ENCODE measurements at regions not wholly inside any gene's neighbourhood (a gene's known extent, or its start where the extent isn't known, plus 50 kb on each side); places are given as distances from the start of the nearest gene placed in this dataset.

DNA sequence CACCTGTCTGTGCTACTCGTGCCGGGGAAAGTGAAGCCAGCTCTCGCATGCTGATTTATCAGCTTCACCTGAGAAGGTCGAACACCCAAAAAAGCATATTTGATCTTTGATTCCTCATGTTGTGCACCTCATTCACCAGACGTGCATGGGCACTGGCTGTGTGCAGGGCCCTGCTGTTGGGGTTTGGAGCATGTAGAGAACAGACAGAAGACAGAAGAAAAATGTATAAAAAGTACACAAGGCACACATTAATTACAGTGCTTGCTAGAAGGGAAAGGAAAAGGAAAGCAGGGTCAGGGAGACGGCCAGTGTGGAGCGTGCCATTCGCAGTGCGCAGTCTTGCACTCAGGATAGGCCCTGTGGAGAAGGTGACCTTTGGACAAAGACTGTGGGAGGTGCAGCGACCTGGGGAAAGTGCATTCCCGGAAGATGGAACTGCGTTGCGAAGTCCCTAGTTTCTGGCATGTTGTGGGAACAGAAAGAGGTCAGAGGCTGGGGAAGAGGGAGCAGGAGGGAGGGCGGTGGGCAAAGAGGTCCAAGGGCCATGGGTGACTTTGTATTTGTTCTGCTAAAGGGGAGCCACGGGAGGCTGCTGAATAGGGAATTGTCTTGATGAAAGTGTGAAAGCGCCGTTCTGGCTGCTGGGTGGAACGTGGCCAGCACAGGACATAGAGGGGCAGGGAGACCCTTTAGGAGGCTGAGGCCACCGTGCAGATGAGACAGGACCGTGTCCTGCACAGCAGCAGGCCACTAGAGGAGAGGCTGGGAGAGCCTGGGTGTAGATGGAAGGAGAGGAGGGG is 232.8 kb downstream of the GLRX3 start:
- Mint-ChIP-seq H3K36me3 (no peaks in the 10 kb centered on the region), H3K4me3 (no peak overlapping the region), H3K4me1 (no peaks in the 10 kb centered on the region), H3K9me3 (no peaks in the 10 kb centered on the region), H3K27ac (no peak overlapping the region), H3K27me3 (peaks cover 4% of the 10 kb centered on the region)

DNA sequence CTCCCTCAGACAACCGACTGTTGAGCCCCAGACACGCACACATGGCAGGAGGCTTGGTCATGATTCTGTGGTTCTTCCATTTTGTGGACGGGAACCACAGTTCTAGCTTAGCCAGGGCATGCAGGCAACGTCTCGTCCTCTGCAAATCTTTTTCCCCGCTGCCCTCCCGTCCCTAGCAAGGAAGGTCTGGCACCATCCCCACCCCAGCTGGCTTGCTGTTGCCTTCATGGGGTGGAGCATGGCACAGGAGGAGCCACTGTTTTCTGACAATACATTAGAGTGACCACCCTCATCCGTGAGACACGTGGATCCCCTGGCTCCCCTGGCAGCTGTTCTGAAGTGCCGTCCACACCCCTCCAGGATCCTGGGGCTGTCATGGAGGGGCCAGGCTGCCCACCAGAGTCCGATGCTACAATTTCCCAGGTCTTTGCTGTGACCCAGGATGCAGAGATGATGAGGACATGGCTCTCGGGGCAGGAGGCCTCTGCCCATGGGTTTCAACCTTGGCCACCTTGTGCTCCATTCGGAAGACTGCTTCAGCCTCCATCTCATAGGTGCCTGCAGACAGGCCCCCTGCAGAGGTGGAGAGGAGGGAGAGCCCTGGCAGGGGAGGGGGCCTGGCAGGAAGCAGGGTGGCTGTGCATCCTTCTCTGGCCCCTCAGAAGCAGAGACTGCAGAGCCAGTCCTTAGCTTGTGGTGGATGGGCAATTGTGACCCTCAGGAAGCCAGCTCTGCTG is 233.6 kb downstream of the GLRX3 start:
- no peaks in the 10 kb centered on the region for H3K9me3 Mint-ChIP-seq
- H3K4me1 Mint-ChIP-seq = no peaks in the 10 kb centered on the region
- no peak overlapping the region for H3K4me3 Mint-ChIP-seq
- H3K36me3 Mint-ChIP-seq = no peaks in the 10 kb centered on the region
- peaks cover 2% of the 10 kb centered on the region for H3K27me3 Mint-ChIP-seq
- H3K27ac Mint-ChIP-seq = no peak overlapping the region

DNA sequence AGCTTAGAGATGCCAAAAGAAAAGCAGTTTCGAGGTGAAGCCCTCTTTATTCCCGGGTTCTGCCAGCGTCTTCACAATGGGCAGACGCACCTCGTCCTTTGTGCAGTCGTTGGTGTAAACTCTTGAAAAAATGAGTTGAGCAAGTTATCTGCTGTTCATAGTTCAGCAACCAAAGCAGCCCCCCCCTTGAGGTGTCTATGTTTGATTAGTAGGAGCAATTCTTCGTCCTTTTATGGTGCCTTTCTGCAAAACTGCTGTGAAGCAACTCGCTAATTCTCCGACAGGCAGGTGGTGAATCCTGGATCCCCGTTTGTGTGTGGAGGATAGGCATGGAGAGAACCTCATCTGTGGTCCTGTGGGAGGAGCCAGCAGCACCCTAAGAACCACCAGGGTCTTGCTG is 234.5 kb downstream of the GLRX3 start:
- H3K9me3 Mint-ChIP-seq = no peaks in the 10 kb centered on the region
- no peak overlapping the region for H3K27ac Mint-ChIP-seq
- no peaks in the 10 kb centered on the region for H3K4me1 Mint-ChIP-seq
- no peak overlapping the region for H3K4me3 Mint-ChIP-seq
- no peaks in the 10 kb centered on the region for H3K36me3 Mint-ChIP-seq
- no peaks in the 10 kb centered on the region for H3K27me3 Mint-ChIP-seq

DNA sequence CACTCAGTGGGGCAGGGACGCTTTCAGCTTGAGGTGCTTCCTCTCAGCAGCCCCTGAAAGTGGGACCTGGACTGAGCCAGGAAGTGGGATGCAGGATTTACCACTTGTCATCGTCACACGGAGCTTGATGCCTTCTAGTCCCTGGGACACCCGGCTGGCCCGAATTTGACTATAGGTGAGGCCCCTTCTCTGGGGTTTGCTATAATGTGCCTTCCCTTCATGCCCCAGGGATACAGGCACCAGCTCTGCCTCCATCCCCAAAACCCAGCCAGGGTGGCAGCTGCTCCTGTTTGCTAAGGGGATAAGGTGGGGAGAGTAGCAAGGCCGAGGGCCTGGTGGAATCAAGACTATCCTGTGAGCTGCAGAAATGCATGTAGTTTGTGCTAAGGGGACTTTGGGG is 235.0 kb downstream of the GLRX3 start:
- H3K27me3 Mint-ChIP-seq = no peaks in the 10 kb centered on the region

DNA sequence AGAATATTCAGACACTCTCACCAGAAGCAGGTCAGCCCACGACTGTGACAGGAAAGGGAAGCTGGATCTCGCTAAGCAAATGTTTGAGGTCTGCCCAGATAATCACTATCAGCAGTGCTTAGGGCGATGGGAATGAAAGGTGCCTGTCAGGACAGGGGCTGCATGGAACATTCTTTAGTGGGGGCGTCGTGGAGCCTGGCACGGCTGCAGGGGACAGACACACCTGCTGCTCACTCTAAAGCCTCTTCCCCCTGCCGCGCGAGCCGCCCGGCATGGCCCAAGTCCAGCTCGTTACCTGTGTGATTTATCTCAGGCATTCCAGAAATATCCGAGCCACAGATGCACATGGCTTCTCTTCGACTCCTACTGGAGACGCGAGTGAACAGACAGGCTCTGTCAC is 235.5 kb downstream of the GLRX3 start:
- H3K9me3 Mint-ChIP-seq = no peaks in the 10 kb centered on the region
- no peaks in the 10 kb centered on the region for H3K4me1 Mint-ChIP-seq
- H3K4me3 Mint-ChIP-seq = no peak overlapping the region
- H3K27ac Mint-ChIP-seq = no peak overlapping the region
- H3K36me3 Mint-ChIP-seq = no peaks in the 10 kb centered on the region
- no peaks in the 10 kb centered on the region for H3K27me3 Mint-ChIP-seq

More for the DNA sequence above, 235.0 kb downstream of the GLRX3 start:
- H3K27ac Mint-ChIP-seq = no peak overlapping the region
- H3K9me3 Mint-ChIP-seq = no peaks in the 10 kb centered on the region
- no peak overlapping the region for H3K4me3 Mint-ChIP-seq
- no peaks in the 10 kb centered on the region for H3K36me3 Mint-ChIP-seq
- no peaks in the 10 kb centered on the region for H3K4me1 Mint-ChIP-seq

DNA sequence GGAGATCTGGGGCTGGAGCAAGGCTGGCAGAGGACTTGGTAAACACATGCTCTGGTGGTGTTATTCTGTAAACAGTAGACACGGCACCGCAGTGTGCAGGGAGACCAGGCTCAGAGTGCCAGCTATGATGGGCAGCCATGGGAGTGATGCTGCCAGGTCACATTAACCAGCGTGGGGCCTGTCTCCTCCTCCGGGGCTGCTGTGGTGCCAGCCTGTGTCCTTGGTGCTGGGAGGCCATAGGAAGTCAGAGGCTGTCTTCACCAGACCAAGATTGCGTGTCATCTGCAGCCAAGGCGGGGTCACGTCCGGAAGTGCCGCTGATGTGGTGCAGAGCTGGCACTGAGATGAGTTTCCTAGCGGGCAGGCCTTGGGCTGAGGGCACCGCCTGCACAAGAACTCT is 236.0 kb downstream of the GLRX3 start:
- no peaks in the 10 kb centered on the region for H3K9me3 Mint-ChIP-seq

DNA sequence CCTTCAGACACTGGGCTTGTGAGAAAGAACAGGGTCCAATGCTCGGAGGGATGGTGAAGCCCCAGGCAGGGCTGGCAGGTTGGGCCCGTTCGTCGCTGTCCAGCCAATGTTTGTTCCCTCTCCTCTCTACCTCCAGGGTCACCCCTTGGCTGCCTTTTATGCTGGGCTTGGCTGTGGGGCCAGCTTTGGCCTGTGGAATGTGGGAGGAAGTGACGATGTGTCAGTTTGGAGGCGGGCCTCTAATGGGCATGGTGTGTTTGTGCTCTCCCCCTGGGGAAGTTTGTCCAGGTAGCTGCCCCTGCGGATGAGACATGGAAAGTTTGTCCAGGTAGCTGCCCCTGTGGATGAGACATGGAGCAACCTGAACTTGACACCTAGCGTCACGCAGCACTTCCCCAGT is 236.7 kb downstream of the GLRX3 start:
- H3K9me3 Mint-ChIP-seq = no peaks in the 10 kb centered on the region
- H3K27ac Mint-ChIP-seq = no peak overlapping the region
- H3K4me1 Mint-ChIP-seq = no peaks in the 10 kb centered on the region
- no peak overlapping the region for H3K4me3 Mint-ChIP-seq
- H3K36me3 Mint-ChIP-seq = no peaks in the 10 kb centered on the region
- no peaks in the 10 kb centered on the region for H3K27me3 Mint-ChIP-seq

More for the DNA sequence above, 236.0 kb downstream of the GLRX3 start:
- Mint-ChIP-seq H3K36me3 (no peaks in the 10 kb centered on the region), H3K27me3 (no peaks in the 10 kb centered on the region), H3K4me1 (no peaks in the 10 kb centered on the region), H3K27ac (no peak overlapping the region), H3K4me3 (no peak overlapping the region)

DNA sequence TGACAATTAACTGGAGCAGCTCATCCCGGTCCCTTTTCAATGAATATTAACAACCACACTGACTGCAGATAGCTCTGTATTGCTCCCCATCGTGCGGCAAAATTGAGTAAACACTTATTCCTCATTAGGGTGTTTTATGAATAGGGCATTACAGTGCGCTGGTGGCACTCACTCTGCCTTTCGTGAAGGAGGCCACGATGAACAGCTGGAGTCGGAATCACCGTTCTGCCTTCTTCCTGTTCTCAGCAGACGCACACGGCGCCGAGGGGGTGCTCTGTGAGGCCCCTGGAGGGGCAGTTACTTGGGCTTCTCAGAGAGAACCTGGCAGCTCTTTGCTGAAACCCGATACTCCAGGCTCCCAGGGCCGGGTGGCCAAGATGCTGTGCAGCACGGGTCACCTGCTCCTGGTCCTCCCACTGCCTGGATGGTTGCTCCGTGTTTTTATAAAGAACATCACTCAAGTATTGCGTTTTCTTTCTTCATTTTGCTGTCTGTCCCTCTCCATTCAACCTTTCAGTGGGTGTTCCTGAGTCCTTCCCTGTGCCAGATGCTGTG is 241.9 kb downstream of the GLRX3 start:
- no peaks in the 10 kb centered on the region for H3K9me3 Mint-ChIP-seq
- no peaks in the 10 kb centered on the region for H3K36me3 Mint-ChIP-seq
- H3K27ac Mint-ChIP-seq = no peak overlapping the region
- H3K27me3 Mint-ChIP-seq = peaks cover 2% of the 10 kb centered on the region
- H3K4me1 Mint-ChIP-seq = no peaks in the 10 kb centered on the region
- no peak overlapping the region for H3K4me3 Mint-ChIP-seq

DNA sequence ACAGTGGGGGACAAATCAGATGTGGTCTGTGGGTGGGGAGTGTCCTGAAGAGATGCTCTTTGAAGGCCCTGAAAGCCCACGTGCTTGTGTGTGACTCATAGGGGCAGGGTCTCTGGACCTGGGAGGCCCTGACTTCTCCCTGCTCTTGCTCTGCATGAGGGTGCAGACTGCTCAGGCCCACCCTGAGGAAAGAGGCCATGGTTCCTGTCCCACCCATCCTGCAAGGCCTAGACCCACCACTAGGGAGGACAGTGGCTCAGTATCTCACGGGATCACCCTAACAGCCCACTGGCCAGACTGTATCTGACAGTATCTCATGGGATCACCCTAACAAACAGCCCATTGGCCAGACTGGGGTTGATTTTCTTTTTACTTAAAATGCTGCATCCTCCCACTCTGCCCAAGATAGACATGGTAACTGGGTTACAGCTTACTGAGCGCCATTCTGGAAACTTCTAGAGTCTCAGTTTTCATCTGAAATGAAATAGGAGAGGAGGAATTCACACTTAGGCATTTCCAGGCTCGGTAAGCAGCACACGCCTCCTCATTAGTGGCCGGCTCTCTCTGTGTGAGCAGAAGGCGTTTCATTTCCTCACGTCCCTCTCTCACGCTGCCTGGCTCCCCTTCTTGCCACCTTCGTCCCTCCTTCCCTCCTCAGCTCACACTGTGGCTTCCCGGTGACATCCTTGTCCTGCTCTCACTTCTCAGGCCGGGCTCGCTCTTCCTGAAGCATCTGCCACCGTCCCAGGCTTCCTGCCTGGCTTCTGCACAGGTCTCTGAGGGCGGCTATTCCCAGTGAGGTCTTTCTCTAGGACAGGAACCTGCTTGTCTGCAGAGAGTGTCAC is 242.6 kb downstream of the GLRX3 start:
- no peaks in the 10 kb centered on the region for H3K4me1 Mint-ChIP-seq
- H3K36me3 Mint-ChIP-seq = no peaks in the 10 kb centered on the region
- H3K27me3 Mint-ChIP-seq = peaks cover 2% of the 10 kb centered on the region
- no peak overlapping the region for H3K4me3 Mint-ChIP-seq
- no peaks in the 10 kb centered on the region for H3K9me3 Mint-ChIP-seq
- no peak overlapping the region for H3K27ac Mint-ChIP-seq

DNA sequence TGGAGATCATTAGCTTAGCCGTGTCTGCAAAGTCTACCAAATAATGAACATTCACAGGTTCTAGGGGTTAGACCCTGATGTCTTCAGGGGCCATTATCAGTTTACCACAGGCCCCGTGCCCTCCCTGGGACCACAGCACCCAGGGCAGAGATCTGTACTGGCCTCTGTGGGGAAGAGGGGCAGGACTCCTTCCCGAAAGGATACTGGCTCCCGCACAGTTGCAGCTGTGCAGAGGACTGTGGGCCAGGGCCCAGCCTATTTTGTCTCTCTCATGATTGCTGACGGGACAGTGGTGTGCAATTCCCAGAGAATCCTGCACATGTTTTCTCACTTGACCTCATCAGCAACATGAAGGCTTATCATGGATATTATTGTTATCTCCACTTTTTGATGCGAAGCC is 243.9 kb downstream of the GLRX3 start:
- Mint-ChIP-seq H3K9me3 (peaks cover 8% of the 10 kb centered on the region), H3K4me1 (no peaks in the 10 kb centered on the region), H3K27ac (no peak overlapping the region), H3K27me3 (peaks cover 2% of the 10 kb centered on the region), H3K4me3 (no peak overlapping the region), H3K36me3 (no peaks in the 10 kb centered on the region)

DNA sequence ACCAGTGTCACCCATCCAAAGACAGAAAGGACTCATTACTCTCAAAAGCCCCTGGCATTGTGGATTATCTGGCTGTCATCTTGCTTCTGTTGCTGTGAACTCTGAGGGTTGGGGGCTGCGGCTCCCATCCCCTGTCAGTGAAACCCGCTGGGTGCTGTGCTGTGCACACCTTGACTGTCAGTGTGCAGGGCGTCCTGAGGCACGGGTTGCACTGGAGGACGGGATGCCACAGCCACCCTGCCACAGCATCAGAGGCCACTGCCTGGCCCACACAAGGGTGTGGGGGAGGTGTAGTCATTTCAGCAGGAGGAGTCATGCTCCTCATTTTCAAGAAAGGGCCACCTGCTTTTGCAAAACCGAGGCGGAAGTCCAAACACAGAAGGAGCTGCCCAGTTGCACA is 245.8 kb downstream of the GLRX3 start:
- H3K9me3 Mint-ChIP-seq = peaks cover 22% of the 10 kb centered on the region
- H3K4me3 Mint-ChIP-seq = no peak overlapping the region
- H3K4me1 Mint-ChIP-seq = no peaks in the 10 kb centered on the region
- no peak overlapping the region for H3K27ac Mint-ChIP-seq
- H3K36me3 Mint-ChIP-seq = no peaks in the 10 kb centered on the region
- peaks cover 2% of the 10 kb centered on the region for H3K27me3 Mint-ChIP-seq

DNA sequence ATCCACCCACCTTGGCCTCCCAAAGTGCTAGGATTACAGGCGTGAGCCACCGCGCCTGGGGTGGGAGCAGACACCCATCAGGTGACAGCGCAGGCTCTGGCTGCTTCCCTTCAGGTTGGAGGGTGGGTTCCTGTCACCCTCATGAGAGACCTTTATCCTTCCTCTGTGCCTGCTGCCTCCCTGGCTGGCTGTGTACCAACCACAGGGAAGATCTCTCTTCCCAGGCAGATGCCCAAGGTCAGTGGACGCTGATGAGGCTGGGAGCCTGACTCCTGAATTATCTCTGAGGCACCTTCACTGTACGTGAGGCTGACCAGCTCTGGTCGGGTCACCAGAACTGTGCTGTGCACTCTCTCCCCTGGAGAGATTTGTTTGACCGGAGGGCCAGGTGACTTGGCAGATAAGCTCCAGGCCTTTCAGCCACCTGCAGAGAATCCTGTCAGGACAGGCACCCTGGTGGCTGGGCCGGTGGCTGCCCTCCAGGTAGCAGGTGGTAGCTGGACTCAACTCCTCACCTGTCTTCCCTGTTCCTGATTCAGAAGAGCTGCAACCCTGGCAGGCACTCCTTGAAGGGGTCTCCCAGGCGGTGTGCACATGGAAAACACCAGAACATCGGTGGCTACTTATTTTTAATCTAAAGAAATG is 251.9 kb downstream of the GLRX3 start:
- no peak overlapping the region for H3K27ac Mint-ChIP-seq
- no peaks in the 10 kb centered on the region for H3K4me1 Mint-ChIP-seq
- H3K9me3 Mint-ChIP-seq = peaks cover 27% of the 10 kb centered on the region
- H3K36me3 Mint-ChIP-seq = no peaks in the 10 kb centered on the region
- no peak overlapping the region for H3K4me3 Mint-ChIP-seq
- H3K27me3 Mint-ChIP-seq = peaks cover 5% of the 10 kb centered on the region

DNA sequence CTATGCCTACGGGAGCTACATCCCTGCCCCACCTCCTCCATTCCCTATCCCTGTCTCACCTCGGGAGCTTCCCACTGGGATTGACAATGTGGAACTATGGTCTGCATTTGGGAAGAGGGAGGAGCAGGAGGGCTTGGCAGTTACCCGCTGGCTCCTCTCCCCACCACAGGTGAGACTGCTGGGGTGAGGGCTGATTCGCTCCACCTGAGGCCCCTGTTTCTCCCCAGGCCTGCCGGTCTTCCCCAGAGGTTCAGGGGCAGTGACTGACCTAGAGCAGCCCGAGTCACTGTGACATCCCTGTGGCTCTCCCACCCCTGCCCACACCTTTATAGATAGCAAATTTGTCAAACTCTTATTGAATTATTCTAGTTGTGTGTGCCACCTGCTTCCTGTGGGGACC is 252.6 kb downstream of the GLRX3 start:
- Mint-ChIP-seq H3K4me1 (no peaks in the 10 kb centered on the region), H3K4me3 (no peak overlapping the region), H3K9me3 (peaks cover 27% of the 10 kb centered on the region), H3K36me3 (no peaks in the 10 kb centered on the region), H3K27me3 (peaks cover 5% of the 10 kb centered on the region), H3K27ac (no peak overlapping the region)

DNA sequence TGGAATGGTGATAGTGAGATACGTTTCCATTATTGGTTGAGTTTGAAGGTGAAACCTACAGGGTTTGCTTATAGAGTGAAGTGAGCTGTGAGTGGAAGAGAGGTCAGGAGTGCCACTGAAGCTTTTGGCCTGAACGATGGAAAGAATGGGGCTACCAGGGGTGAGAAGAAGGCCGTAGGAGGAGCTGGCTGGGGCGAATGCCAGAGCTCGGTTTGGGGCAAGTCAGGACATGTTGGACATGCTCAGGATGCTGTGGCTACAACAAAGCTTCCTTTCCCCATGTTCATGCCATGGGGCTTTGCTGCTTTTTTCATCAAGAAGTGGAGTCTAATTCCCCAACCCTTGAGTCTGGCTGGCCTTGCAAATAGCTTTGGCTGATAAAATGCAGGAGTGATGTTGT is 253.7 kb downstream of the GLRX3 start:
- Mint-ChIP-seq H3K9me3 (peaks cover 19% of the 10 kb centered on the region), H3K4me1 (no peaks in the 10 kb centered on the region), H3K36me3 (no peaks in the 10 kb centered on the region), H3K27ac (no peak overlapping the region), H3K4me3 (no peak overlapping the region), H3K27me3 (peaks cover 5% of the 10 kb centered on the region)

DNA sequence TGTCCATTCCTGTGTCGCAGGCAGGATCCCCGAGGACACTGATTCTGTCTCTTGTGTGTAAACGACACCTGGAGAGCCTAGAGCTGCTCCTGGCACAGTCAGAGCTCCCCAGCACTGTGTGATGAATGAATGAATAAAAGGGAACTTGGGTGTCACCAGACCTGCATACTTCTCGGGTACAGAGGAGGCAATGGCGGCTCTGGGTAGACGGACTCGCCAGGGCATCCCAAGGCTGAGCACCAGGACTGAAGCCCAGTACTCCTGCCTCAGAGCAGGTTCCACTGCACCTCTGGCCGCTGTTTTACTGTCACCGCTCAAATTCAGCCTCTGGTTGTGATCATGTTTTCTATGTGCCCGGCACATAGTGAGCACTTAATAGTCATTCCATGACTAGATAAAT is 255.8 kb downstream of the GLRX3 start:
- Mint-ChIP-seq H3K27me3 (peaks cover 5% of the 10 kb centered on the region), H3K9me3 (peaks cover 9% of the 10 kb centered on the region), H3K36me3 (peaks cover 2% of the 10 kb centered on the region), H3K4me1 (no peaks in the 10 kb centered on the region), H3K4me3 (no peak overlapping the region), H3K27ac (no peak overlapping the region)

All from activated naive CD4-positive, alpha-beta T cell treated with anti-CD3 and anti-CD28 coated beads, Interleukin-2, amount 50 U/mL, for 24 hours (primary cell).